NCI-H2227 (cell line): ENCODE measurements at regions not wholly inside any gene's neighbourhood (a gene's known extent, or its start where the extent isn't known, plus 50 kb on each side); places are given as distances from the start of the nearest gene placed in this dataset.
A peak's percentile ranks its signal among the peaks of the same experiment; 100 is the strongest.

ENCODE experiments used
- DNase-seq: peaks from one replicate; lab custom pipeline; 2025; ENCODE audit not compliant: unreplicated experiment; lab: John Stamatoyannopoulos, UW

DNA sequence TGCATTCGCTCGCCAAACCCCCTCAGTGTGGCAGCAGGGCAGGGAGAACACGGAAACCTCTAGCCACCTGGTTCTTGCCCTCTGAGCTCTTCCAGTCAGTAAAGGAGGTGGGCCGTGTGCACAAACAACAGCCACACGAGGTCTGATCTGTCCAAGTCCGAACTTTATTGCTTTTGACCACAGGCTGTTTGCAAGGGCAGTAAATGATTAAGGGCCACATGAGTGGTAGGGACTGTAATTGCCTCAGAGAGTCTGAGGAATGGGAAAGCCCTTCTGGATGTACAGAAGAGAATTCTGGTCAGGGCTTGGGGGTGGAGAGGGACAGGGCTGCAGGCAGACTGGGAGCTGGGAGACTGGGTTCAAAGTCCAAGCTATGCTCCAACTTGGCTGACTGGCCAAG, 75.7 kb upstream of the LHX1 start:
- no peak for DNase-seq

- DNase-seq = no peak
Observed at GRCh38 chr17:36862116-36862920, 75.0 kb upstream of the LHX1 start.

DNA sequence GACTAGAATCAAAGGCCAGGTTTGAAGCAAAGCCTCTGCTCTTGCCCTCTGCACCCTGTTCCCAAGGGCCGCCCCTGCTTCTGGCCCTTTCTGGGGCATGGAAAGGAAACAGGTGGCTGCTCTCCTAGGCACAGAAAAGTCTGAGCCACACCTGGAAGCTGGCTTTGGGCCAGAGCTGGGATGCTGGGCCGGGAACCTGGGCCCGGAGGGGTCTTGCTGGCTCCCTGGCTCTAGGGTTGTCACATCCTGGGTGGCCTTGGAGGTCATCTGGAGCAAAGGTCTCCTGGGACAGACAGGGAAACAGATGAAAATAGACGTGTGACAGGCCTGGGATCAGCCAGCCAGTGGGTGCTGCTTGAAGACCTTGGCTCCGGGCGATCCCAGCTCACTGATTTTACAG, 74.1 kb upstream of the LHX1 start:
- no peak for DNase-seq

GRCh38 chr17:36863676-36864612, 73.3 kb upstream of the LHX1 start:
- no peak for DNase-seq

GRCh38 chr17:36864827-36865430, 72.3 kb upstream of the LHX1 start:
- DNase-seq = no peak

DNA sequence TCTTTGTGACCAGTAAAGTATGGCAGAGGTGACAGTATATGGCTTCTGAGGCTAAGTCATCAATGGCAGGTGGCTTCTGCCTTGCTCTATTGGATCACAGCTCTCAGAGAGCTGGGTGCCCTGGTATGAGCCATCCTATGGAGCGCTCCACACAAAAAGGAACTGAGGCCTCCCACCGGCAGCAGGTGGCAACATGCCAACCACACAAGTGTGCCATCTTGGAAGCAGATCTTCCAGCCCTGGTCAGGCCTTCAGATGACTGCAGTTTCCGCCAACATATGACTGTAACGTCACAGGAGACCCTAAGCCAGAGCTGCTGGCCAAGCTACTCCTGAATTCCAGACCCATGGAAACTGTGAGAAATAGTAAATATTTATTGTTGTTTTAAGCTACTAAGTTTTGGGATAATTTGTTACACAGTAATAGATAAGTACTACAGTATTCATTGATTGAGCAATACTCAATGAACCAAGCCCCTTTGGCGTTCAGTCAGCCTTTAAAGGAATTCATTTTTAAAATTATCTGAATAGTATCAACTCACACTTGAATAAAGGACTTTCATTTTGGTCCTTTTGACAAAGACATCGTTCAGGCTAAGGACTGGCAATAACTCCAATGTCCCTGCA, 69.4 kb upstream of the LHX1 start:
- no peak for DNase-seq

GRCh38 chr17:36868777-36869176, 68.5 kb upstream of the LHX1 start:
- no peak for DNase-seq

- DNase-seq = no peak
Observed at GRCh38 chr17:36869441-36869840, 67.8 kb upstream of the LHX1 start.

DNA sequence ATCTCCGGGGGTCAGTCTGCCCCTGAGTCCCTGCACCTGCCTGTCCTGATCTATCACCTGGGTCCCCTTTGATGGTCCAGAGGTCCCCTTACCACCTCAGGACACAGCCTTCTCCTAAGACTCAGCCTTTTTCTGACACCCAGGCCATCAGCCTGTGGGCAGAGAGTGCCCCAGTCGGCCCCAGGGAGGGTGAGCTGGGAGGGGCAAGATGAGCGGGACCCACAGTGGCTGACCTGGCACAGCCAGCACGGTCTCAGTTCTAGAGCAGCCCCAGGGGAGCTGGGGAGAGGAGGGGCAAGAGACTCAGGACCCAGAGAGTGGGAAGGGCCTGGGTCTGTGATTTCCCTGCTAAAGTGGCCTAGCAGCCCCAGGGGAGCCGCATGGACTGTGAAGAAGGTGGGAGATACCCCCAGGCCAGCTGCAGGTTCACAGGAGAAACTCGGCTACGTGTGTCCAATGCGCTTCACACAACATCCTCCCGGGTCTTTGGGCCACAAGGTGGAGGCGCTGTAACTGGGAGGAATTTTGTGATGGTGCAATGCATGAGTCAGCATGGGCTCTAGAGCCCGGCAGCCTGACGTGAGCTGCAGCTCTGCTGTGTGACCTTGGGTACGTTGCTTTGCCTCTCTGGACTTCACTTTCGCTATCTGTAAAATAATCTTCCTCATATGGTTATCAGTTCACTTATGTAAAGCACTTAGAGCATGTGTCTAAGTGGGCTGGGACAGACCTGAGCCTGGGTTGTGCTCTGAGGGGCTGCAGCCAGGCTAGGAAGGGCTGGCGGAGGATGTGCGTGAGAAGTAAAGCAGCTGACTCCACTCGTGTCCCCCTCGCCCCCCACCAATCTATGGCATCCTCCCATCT, 67.2 kb upstream of the LHX1 start:
- no peak for DNase-seq

DNA sequence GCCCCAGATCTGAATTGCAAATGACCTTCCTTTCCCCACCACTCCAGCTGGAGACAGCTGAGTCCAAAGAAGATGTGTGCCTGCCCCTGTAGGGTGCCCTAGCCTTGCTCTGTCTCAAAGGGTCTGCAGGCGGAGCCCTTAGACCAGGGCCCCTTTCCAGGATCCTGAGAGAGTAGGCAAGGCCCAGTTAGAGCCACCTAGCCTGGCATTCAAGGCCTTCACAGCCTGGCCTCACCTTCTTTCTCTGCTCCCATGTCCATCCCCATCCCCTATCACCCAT, 66.6 kb upstream of the LHX1 start:
- DNase-seq = no peak

GRCh38 chr17:36875698-36876293, 61.5 kb upstream of the LHX1 start:
- DNase-seq = no peak

GRCh38 chr17:36876966-36877365, 60.3 kb upstream of the LHX1 start:
- DNase-seq = no peak

- DNase-seq = no peak
Observed at GRCh38 chr17:36877771-36878170, 59.5 kb upstream of the LHX1 start.

GRCh38 chr17:36878216-36878615, 59.1 kb upstream of the LHX1 start:
- DNase-seq = no peak

DNA sequence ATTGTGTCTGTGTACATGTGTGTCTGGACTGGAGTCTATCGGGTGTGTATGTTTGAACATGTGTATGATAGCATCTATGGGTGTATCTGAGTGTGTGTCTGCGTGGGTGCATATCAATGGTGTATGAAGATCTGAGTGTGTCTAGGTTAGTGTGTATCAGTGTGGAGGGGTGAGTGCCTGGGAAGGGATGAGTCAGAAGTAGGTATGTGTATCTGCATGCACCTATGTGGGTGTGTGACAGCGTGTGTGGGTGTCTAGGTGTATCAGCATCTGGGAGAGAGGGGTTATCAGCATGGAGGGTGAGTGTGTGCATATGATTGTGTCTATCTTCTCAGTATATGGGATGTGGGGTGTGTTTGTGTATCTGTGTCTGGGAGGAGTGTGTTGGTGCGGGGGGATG, 58.2 kb upstream of the LHX1 start:
- no peak for DNase-seq

DNA sequence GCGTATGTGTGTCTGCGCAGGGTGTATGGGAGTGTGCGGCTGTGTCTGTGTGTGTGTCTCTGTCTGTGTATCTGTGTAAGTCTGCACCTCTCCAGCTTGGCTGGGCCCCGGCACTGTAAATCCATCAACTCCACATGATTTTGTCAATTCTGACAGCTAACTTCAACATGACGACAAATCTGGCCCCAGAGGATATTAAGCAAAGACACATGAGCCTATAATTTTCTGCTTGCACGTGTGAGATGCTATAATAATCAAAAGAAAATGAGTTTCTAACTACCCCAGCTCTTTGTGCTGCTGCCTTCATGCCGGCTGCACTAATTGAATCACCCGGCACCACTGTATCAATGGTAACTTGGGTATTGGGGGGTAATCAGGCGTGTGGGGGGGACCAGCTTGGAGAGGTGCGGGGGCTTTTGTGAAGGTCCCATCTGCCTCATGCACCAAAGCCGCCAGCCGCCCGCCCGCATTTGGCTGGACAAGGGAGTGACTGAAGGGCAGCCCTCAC, 57.6 kb upstream of the LHX1 start:
- peak; percentile 62 for DNase-seq

GRCh38 chr17:36880268-36880905, 56.9 kb upstream of the LHX1 start:
- DNase-seq = no peak

- no peak for DNase-seq
Observed at GRCh38 chr17:36881323-36881722, 56.0 kb upstream of the LHX1 start.

GRCh38 chr17:36884495-36885152, 52.7 kb upstream of the LHX1 start:
- no peak for DNase-seq
